Limb (tissue), 2 donors: ENCODE measurements at regions not wholly inside any gene's neighbourhood (a gene's known extent, or its start where the extent isn't known, plus 50 kb on each side); places are given as distances from the start of the nearest gene placed in this dataset.
"Not testable (repeated sequence)": the region's sequence is repeated elsewhere in the genome, so short reads cannot be mapped to it uniquely, and the experiment has no call there.

ENCODE experiments used
- DNase-seq, 2 donors: peaks; one replicate each; pipeline ENCODE4 v3.0.0-alpha.2; 2016; ENCODE audit errors: extremely low spot score in 2 of 2

GRCh38 chr21:35271344-35272118 is 222.4 kb upstream of the RUNX1 start:
- not testable (repeated sequence) for DNase-seq

DNA sequence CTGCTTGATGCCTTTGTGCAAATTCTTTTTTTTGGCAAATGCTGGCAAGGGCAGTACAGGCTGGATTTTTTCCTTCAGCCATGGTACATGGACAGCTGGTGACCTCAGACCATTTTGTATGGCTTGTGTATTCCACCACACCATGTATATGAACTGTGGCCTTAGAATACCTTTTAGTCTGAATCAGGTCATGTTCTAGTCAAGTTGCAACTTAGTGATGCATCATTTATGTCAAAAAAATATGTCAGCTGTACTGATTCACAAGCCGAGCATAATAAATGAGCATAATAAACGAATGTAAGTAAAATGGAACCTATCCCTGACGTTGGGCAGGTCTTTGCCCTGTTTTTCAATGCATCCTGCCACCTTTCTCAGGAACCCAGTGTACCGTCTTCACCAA is 219.7 kb upstream of the RUNX1 start:
- DNase-seq: no peak

DNA sequence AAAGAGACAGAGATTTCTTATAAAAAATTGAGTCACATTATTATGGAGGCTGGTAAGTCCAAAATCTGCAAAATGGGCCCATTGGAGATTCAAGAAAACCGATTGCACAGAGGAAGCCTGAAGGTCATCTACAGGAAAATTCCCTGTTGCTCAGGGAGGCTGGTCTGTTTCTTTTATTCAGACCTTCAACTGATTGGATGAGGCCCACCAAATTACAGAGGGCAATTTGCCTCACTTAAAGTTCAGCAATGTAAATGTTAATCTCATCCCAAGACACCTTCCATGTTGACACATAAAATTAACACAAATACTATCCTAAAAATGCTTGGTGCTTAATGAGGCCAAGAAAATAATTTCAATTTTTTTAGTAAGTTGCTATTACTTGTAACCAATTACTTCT is 219.2 kb upstream of the RUNX1 start:
- DNase-seq: no peak

DNA sequence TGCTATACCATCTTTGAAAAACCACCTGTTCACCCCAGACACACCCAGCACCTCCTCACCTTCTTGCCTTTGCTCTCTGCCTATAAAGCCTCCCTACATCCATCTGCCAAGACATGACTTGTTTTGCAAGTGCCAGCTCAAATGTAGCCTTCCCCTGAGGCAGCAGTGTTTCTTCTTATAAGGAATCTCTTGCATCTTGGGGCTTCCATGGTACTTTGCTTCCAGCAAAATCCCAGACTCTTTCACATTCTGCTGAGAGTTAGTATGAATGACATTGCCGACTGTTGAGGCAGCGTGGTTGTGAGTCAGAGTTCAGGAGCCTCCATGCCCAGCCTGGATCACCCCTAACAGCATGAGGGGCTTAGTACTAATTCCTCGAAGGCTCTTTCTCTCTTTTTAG is 217.4 kb upstream of the RUNX1 start:
- DNase-seq: no peak

- no peak for DNase-seq
Observed at GRCh38 chr21:35265170-35265877, 216.2 kb upstream of the RUNX1 start.

GRCh38 chr21:35259457-35259856 is 210.4 kb upstream of the RUNX1 start:
- DNase-seq: no peak

DNA sequence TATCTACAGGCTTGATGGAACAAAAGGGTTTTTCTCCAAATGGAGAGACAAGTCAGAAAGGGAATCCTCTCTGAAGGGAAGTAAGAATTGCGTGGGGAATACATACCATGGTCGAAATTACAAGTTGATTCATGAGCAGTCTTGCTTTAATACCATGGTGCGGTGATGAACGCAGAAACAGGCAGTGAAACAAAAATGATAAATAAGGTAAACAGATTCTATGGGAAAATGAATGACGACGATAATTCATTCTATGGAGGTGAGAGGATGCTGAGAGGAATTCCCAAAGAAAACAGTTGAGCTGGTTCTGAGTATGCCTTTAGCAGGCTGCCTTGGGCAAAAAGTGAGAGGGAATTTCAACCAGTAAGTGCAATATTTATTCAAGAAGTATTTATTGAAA is 209.4 kb upstream of the RUNX1 start:
- DNase-seq: no peak

- DNase-seq: peak; percentile 54 to 86
Observed at GRCh38 chr21:35257413-35257812, 208.3 kb upstream of the RUNX1 start.

GRCh38 chr21:35256468-35256988 is 207.4 kb upstream of the RUNX1 start:
- peak; percentile 75 to 88 for DNase-seq

DNA sequence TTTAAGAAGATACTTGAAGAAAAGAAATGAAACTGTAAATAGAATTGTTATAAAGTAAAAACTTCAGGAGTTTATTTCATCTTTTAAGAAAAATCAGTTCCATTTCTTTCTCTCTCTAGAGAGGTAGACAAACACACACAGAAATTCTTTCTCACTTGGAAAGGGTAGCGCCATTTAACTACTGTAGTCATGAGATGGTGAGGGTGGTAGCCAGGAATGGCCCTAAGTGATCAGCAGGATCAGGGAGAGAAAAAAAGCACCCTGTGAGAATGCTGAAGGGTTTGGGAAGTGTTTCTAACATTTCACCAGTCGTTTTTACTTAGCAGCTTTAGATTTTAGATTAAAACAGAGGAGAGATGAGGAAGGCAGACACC is 205.7 kb upstream of the RUNX1 start:
- no peak for DNase-seq

DNA sequence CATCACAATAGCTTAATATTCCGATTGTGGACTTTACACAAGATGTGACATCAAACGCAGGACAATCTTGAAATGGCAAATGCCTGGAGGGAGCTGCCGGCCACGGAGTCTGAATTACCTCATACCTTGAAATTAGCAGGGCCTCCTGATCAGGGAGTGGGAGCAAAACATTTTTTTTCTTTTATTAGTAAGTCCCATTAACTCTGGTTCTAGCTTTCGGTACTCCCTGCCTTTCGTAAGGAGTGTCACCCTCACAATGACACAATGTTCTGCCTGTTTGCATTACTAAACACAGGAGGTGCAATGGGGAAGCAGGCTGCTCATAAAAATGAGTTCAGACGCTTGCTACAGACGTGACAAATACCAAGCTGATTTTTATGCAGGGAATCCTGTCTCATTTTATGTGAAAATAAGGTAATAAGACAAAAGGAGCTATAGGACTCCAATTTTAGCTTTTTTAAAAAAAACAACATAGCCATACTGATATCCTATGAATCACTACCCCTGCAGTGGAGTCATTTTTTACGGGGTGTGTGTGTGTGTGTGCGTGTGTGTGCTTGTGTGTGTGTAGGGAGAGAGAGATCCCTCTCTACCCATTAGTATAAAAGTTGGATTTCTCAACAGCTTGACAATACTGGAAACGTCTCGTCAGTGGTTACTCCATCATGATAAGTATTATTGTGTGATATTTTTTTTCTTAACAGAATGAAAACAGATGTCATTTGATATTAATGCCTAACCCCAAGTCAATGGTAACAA is 205.1 kb upstream of the RUNX1 start:
- no peak for DNase-seq

DNA sequence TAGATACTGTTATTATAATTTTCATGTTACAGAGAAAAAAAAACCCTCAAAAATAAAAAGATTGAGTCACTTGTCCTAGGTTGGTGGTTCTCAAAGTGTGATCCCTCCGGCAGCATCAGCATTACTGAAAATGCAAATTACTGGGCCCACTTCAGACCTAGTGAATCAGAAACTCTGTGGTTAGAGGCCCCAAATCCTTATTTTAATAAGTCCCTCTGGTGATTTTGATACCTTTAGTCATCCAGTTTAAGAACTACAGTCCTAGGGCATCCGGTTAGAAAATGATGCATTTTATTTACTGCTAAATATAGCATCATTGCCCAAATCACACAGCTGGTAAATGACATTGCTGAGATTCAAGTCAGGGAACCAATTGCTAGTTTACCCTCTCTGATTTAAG is 203.7 kb upstream of the RUNX1 start:
- no peak for DNase-seq

DNA sequence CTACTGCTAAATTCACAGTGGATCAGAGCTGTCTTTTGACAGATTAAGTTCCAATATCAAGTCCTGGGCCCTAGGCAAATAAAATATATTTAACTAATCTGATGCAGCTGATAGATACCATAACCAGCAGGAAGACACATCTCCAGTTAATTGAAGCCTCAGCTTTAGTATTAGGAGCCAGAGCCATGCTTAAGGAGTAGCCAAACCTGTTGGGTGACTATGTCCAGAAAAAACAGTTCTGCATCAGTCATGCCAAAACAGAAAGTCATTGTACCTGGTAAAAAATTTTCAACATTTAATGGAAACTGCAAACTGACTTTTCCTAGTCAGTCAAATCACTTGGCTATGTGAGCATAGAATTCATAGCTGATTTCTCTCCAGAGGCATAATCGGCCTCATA is 200.5 kb upstream of the RUNX1 start:
- DNase-seq: no peak

GRCh38 chr21:35245879-35246278 is 196.8 kb upstream of the RUNX1 start:
- DNase-seq: no peak

GRCh38 chr21:35244514-35244913 is 195.4 kb upstream of the RUNX1 start:
- DNase-seq: no peak

- no peak for DNase-seq
Observed at GRCh38 chr21:35243171-35243570, 194.1 kb upstream of the RUNX1 start.

- DNase-seq: peak in 1 of 2 donors; percentile 50
Observed at GRCh38 chr21:35239811-35240219, 190.7 kb upstream of the RUNX1 start.

- DNase-seq: no peak
Observed at GRCh38 chr21:35238119-35238518, 189.0 kb upstream of the RUNX1 start.

DNA sequence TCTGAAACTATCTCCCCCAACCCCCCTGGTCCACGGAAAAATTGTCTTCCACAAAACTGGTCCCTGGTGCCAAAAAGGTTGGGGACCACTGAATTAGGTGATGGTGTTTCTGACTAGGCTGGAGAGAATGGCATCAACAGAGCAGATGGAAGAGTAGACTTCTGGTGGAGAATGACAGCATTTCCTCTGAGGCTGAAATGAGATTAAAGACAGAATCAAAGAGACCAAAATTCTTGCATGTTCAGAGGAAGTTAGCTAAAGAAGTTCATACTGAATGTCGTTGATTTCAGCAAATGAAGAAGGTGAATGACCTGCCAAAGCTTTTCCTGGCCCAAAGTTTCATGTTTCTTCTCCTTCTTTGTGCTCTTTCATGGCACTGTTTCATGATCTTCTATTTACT is 188.2 kb upstream of the RUNX1 start:
- DNase-seq: no peak

- DNase-seq: no peak
Observed at GRCh38 chr21:35236090-35236489, 187.0 kb upstream of the RUNX1 start.

DNA sequence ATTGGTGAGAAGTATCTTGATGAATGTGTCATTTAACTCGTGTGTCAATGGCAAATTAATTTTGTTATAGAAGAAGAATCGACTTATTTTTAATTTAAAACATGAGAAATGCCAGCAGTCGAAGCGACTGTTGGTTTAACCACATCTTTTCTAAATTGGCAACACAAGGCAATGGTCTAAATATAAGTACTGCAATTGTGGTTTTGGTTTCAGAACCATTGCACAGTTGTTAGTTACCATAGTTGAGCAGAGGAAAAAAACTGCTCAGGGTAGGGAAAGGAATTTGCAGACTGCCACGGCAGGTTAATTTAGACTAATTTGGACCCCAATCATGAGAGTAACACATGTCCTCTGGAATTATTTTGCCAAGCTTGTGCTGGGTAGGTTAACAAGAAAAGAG is 185.6 kb upstream of the RUNX1 start:
- DNase-seq: no peak

- DNase-seq: no peak
Observed at GRCh38 chr21:35233756-35234155, 184.7 kb upstream of the RUNX1 start.
